Activated CD4-positive, alpha-beta memory T cell treated with anti-CD3 and anti-CD28 coated beads, Interleukin-2, amount 10 ng/mL, durations not matched to agents 7 days and 5 days (primary cell): ENCODE measurements at regions not wholly inside any gene's neighbourhood (a gene's known extent, or its start where the extent isn't known, plus 50 kb on each side); places are given as distances from the start of the nearest gene placed in this dataset.

ENCODE experiments used
- CTCF ChIA-PET: fragments of 350-600 bp; sonication (Branson Sonifier 250); formaldehyde crosslinking; loops from one replicate; lab custom pipeline; 2021; ENCODE audit warnings: antibody characterized with exemption, inconsistent platforms; lab: Charles Lee
- POLR2A ChIA-PET: fragments of 350-600 bp; sonication (Branson Sonifier 250); formaldehyde crosslinking; loops from one replicate; lab custom pipeline; 2021; ENCODE audit warnings: antibody characterized with exemption; lab: Charles Lee
- DNase-seq: peaks from one replicate; pipeline ENCODE4 v3.0.0-alpha.2; 2020
- H3K27ac Mint-ChIP-seq: one replicate; pipeline ENCODE4 v1.8.0; 2021; ENCODE audit warnings: mild to moderate bottlenecking, mixed read lengths
- H3K27me3 Mint-ChIP-seq: one replicate; pipeline ENCODE4 v1.8.0; 2021; ENCODE audit warnings: mixed read lengths
- H3K36me3 Mint-ChIP-seq: one replicate; pipeline ENCODE4 v1.8.0; 2021; ENCODE audit warnings: low read depth, mixed read lengths
- H3K4me1 Mint-ChIP-seq: one replicate; pipeline ENCODE4 v1.8.0; 2021; ENCODE audit warnings: mixed read lengths
- H3K4me3 Mint-ChIP-seq: one replicate; pipeline ENCODE4 v1.8.0; 2021; ENCODE audit warnings: mild to moderate bottlenecking, mixed read lengths
- H3K9me3 Mint-ChIP-seq: one replicate; pipeline ENCODE4 v1.8.0; 2021; ENCODE audit warnings: mixed read lengths

DNA sequence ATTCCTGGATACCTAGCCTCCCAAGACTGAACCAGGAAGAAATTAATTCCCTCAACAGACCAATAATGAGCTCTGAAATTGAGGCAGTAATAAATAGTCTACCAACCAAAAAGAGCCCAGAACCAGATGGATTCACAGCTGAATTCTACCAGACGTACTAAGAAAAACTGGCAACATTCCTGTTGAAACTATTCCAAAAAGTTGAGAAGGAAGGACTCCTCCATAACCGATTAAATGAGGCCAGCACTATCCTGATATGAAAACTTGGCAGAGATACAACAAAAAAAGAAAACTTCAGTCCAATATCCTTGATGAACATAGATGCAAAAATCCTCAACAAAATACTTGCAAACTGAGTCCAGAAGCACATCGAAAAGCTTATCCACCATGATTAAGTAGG is 392.5 kb upstream of the GRAMD2B start:
- CTCF ChIA-PET: no interaction called here
- Mint-ChIP-seq H3K9me3 (peaks cover 21% of the 10 kb centered on the region), H3K36me3 (no peaks in the 10 kb centered on the region), H3K4me1 (no peaks in the 10 kb centered on the region), H3K27me3 (no peaks in the 10 kb centered on the region), H3K4me3 (no peak overlapping the region), H3K27ac (no peak overlapping the region)
- no peak for DNase-seq
- POLR2A ChIA-PET: no interaction called here

GRCh38 chr5:126031989-126032716 is 391.1 kb upstream of the GRAMD2B start:
- H3K9me3 Mint-ChIP-seq: peaks cover 21% of the 10 kb centered on the region
- H3K4me1 Mint-ChIP-seq: no peaks in the 10 kb centered on the region
- no peak overlapping the region for H3K27ac Mint-ChIP-seq

DNA sequence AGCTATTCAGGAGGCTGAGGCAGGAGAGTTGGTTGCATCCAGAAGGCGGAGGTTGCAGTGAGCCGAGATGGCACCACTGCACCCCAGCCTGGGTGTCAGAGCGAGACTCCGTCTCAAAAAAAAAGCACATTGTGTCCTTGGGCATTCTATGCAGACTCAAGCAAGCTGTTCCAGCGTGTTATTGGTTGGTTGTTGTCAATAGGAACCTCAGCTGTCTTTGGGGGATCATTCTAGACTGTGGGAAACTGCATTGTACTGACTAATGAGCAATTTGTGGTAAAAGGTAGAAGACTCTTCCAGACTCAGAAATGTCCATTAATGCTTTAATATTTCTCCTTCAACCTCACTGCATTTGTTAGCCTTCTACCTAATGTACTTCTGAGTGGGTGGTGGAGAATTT is 379.5 kb upstream of the GRAMD2B start:
- Mint-ChIP-seq H3K36me3 (no peaks in the 10 kb centered on the region), H3K27ac (no peak overlapping the region), H3K9me3 (peaks cover 4% of the 10 kb centered on the region), H3K4me3 (no peak overlapping the region), H3K27me3 (no peaks in the 10 kb centered on the region), H3K4me1 (no peaks in the 10 kb centered on the region)
- POLR2A ChIA-PET: no interaction called here
- no peak for DNase-seq
- CTCF ChIA-PET: no interaction called here

More at GRCh38 chr5:126031989-126032716, 391.1 kb upstream of the GRAMD2B start:
- Mint-ChIP-seq H3K36me3 (no peaks in the 10 kb centered on the region), H3K4me3 (no peak overlapping the region), H3K27me3 (no peaks in the 10 kb centered on the region)
- ChIA-PET CTCF (no interaction called here), POLR2A (no interaction called here)
- no peak for DNase-seq

DNA sequence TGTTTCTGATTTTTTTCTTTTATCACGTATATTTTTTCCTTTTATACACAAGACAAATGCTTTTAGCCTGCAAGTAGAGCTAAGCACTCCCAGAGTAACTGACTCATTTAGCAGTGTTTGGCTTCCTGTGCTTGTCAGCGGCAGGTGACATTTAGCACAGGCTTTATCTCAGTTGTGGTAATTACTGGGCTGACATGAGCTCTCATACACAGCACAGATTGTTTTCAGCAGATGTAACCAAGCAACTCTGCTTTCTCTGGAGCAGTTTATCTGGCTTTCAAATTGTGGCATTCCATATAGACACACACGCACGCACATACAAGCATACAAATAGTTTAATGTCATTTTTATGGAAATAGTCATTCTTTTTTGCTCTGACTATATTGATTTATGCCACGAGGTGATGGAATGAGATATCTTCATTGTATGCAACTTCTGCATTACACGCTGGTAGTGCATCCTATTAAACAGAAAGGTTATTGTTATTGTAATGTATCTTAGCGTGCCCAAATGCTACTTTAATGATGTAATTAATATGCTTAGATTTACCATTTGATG is 379.0 kb upstream of the GRAMD2B start:
- CTCF ChIA-PET: no interaction called here

DNA sequence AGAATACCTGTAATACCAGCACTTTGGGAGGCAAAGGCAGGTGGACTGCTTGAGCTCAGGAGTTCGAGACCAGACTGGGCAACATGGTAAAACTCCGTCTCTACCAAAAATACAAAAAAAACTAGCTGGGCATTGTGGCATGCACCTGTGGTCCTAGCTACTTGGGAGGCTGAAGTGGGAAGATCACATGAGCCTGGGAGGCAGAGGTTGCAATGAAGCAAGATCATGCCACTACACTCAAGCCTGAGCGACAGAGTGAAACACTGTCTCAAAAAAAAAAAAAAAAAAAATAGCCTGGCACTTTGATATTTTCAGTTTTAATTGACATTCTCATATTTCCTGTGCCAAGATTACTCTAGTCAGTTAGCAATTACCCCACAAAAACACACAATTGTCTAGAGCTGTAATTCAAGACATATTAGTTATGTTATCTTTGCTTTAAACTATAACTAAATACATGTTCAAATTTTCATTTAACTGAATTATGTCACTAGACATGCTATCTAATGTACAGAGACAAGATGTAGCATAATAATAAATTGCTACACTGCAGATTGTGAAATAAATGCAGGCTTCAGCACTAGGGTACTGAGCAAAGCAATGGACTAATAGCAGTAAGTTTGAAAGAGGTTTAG is 378.2 kb upstream of the GRAMD2B start:
- no peak for DNase-seq
- Mint-ChIP-seq H3K4me1 (no peaks in the 10 kb centered on the region), H3K4me3 (no peak overlapping the region), H3K27me3 (no peaks in the 10 kb centered on the region), H3K9me3 (peaks cover 4% of the 10 kb centered on the region), H3K36me3 (no peaks in the 10 kb centered on the region), H3K27ac (no peak overlapping the region)
- CTCF ChIA-PET: no interaction called here
- POLR2A ChIA-PET: no interaction called here

More for the DNA sequence above, 379.0 kb upstream of the GRAMD2B start:
- POLR2A ChIA-PET: no interaction called here
- H3K4me1 Mint-ChIP-seq: no peaks in the 10 kb centered on the region
- H3K27me3 Mint-ChIP-seq: no peaks in the 10 kb centered on the region
- no peaks in the 10 kb centered on the region for H3K36me3 Mint-ChIP-seq
- H3K4me3 Mint-ChIP-seq: no peak overlapping the region
- H3K27ac Mint-ChIP-seq: no peak overlapping the region
- no peak for DNase-seq
- H3K9me3 Mint-ChIP-seq: peaks cover 4% of the 10 kb centered on the region

DNA sequence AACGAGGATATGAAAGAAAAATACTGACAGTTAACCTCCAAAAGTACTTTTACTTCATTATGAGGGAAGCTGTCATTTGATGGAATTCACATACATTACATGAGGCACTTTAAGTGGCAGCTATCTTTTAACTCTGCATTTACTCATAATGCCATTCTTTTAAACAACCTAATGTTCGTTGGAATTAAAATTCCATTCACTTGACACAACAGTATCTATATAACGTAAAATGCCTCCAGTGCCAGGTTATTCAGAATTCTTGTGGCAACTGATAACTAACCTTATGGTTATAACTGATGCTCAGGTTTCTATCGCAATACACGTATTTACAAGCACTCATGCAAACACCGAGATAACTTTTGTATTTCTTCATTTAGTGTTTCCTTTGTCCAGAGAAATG is 376.9 kb upstream of the GRAMD2B start:
- POLR2A ChIA-PET: no interaction called here
- H3K27ac Mint-ChIP-seq: no peak overlapping the region

GRCh38 chr5:126046846-126047571 is 376.2 kb upstream of the GRAMD2B start:
- peaks cover 2% of the 10 kb centered on the region for H3K9me3 Mint-ChIP-seq
- no peak overlapping the region for H3K27ac Mint-ChIP-seq
- H3K4me3 Mint-ChIP-seq: no peak overlapping the region
- no peak for DNase-seq
- CTCF ChIA-PET: no interaction called here
- H3K36me3 Mint-ChIP-seq: no peaks in the 10 kb centered on the region
- no peaks in the 10 kb centered on the region for H3K4me1 Mint-ChIP-seq
- H3K27me3 Mint-ChIP-seq: no peaks in the 10 kb centered on the region
- POLR2A ChIA-PET: no interaction called here

More for the DNA sequence above, 376.9 kb upstream of the GRAMD2B start:
- no peaks in the 10 kb centered on the region for H3K36me3 Mint-ChIP-seq
- H3K4me3 Mint-ChIP-seq: no peak overlapping the region
- H3K4me1 Mint-ChIP-seq: no peaks in the 10 kb centered on the region
- no peak for DNase-seq
- no peaks in the 10 kb centered on the region for H3K27me3 Mint-ChIP-seq
- peaks cover 4% of the 10 kb centered on the region for H3K9me3 Mint-ChIP-seq
- CTCF ChIA-PET: no interaction called here

- ChIA-PET POLR2A (no interaction called here), CTCF (no interaction called here)
- Mint-ChIP-seq H3K27ac (no peak overlapping the region), H3K36me3 (no peaks in the 10 kb centered on the region), H3K4me1 (no peaks in the 10 kb centered on the region), H3K27me3 (no peaks in the 10 kb centered on the region), H3K9me3 (peaks cover 4% of the 10 kb centered on the region), H3K4me3 (no peak overlapping the region)
- DNase-seq: no peak
These were observed 371.1 kb upstream of the GRAMD2B start for GRCh38 chr5:126052120-126052519.

DNA sequence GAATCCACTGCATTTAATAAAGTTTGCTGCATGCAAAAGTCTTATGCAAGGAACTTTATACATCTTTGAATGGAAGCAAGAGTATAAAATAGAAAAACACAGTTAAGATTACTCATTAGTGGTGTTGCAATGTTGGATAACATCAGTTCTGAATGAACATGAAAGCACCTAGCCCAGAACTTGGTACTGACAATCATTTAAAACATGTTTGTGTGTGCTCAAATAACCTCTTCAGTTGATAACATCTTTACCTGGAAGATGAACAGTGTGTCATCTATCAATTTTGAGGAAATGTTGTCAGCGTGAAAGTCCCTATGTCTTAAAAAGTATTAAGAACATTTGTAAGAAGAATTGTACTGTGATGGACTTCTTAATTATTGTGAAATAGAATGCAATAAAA is 370.4 kb upstream of the GRAMD2B start:
- no peak for DNase-seq
- CTCF ChIA-PET: no interaction called here
- Mint-ChIP-seq H3K27ac (no peak overlapping the region), H3K4me3 (no peak overlapping the region), H3K9me3 (peaks cover 4% of the 10 kb centered on the region), H3K4me1 (no peaks in the 10 kb centered on the region), H3K36me3 (no peaks in the 10 kb centered on the region), H3K27me3 (no peaks in the 10 kb centered on the region)
- POLR2A ChIA-PET: no interaction called here

DNA sequence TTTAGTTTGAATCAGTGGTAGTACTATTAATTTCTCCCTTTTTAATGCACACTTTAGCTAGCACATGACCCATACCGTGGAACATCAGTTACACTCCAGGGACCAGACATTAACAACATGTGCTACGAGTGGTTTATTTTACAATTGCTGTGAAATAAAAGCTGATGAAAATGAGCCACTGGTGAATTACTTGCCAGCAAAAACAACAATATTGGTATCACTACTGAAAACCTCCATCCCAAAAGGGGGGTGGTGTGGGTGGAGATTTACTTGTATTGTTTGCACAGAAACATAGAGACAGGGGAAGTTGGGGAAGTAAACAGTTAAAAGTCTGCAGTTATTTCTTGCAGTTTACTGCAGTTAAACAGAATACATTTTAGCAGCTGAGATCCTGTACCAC is 369.6 kb upstream of the GRAMD2B start:
- POLR2A ChIA-PET: no interaction called here
- no peaks in the 10 kb centered on the region for H3K4me1 Mint-ChIP-seq
- no peak for DNase-seq
- peaks cover 5% of the 10 kb centered on the region for H3K9me3 Mint-ChIP-seq
- H3K36me3 Mint-ChIP-seq: no peaks in the 10 kb centered on the region
- H3K4me3 Mint-ChIP-seq: no peak overlapping the region
- no peak overlapping the region for H3K27ac Mint-ChIP-seq
- CTCF ChIA-PET: no interaction called here
- H3K27me3 Mint-ChIP-seq: no peaks in the 10 kb centered on the region

DNA sequence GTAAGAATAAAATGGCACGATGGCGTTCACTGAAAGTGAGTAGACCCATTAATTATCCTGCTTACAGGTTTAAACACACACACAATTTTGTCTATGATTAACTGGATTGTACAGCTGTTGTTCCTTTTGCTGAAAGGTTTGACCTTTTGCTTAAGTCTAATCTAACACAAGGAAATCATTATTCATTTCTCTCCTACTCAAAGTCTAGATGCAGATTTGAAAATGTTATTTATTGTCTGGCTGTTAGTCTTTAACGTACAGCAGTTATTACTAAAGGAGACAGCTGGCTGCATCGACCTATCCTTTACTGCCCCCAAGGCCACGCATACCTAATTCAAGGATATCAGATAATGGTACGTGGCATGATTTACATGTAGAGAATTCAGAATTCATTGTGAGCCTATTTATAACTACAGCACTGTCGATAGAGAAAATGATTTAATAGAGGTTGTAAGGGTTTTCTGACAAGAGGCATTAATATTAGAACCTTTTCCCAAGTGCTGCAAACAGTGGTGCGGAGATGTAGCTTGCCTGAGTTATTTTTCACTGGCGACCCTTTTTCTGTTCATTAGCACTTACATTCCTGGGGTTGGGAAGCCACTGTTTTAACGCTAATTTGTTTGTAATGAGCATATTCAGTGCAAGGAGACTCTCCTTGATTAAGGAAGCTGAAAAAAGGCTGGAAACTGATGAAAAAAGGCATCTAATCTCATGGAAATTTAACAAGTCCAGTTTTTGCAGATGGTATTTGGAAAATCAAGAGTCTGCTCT is 368.4 kb upstream of the GRAMD2B start:
- CTCF ChIA-PET: no interaction called here
- H3K4me3 Mint-ChIP-seq: no peak overlapping the region
- no peak for DNase-seq
- no peaks in the 10 kb centered on the region for H3K4me1 Mint-ChIP-seq
- no peaks in the 10 kb centered on the region for H3K36me3 Mint-ChIP-seq
- no peak overlapping the region for H3K27ac Mint-ChIP-seq
- H3K9me3 Mint-ChIP-seq: peaks cover 7% of the 10 kb centered on the region
- POLR2A ChIA-PET: no interaction called here
- H3K27me3 Mint-ChIP-seq: no peaks in the 10 kb centered on the region

DNA sequence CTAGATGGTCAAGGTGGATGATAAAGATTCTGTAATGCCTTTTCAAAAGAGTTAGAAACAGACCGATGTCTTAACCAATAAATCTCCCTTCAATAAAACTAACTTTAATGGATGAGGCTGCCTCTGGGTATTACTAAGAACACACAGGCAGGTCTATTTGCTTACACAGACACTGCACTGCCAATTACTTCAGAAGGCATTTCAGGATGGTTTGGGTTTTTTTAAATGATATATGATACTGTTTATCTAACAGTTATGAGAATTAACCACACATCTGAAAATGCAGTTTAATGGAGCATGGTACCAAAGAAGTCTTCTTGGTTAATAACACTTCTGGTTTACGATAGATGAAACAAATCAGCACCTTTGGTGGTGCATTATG is 367.9 kb upstream of the GRAMD2B start:
- Mint-ChIP-seq H3K4me1 (no peaks in the 10 kb centered on the region), H3K36me3 (no peaks in the 10 kb centered on the region), H3K9me3 (peaks cover 7% of the 10 kb centered on the region), H3K4me3 (no peak overlapping the region), H3K27me3 (no peaks in the 10 kb centered on the region), H3K27ac (no peak overlapping the region)
- POLR2A ChIA-PET: no interaction called here
- CTCF ChIA-PET: no interaction called here
- DNase-seq: no peak

DNA sequence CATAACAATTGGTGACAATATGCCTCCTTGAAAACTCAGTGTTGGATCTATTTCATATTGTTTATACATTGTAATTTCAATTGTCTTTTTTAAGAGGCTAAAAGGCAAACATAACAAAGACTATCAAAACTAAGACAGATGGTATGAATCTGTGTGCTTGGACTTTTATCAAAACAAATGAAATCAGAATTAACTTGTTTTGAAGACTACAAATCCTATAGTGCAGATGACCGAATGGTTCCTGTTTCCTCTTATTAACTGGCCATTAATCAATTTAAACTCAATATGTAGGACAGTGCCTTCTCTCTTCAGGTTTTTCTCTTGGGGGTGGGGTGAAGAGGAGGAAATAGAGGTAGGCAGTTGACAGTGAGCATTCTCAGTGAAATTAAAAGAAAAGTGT is 366.9 kb upstream of the GRAMD2B start:
- Mint-ChIP-seq H3K36me3 (no peaks in the 10 kb centered on the region), H3K27ac (no peak overlapping the region), H3K4me3 (no peak overlapping the region), H3K4me1 (no peaks in the 10 kb centered on the region), H3K27me3 (no peaks in the 10 kb centered on the region), H3K9me3 (peaks cover 7% of the 10 kb centered on the region)
- ChIA-PET CTCF (no interaction called here), POLR2A (no interaction called here)
- no peak for DNase-seq
